ENCODE measurements at regions not wholly inside any gene's neighbourhood (a gene's known extent, or its start where the extent isn't known, plus 50 kb on each side); places are given as distances from the start of the nearest gene placed in this dataset.

GRCh38 chr15:98438907-98439306, 209.4 kb upstream of the IGF1R start:
- no peak overlapping the region for H3K4me3 ChIP-seq (ENCODE audit: insufficient read depth, low read length)
- no peaks in the 10 kb centered on the region for H3K27me3 ChIP-seq (ENCODE audit: insufficient read depth, low read length)
- no peak for TF ChIP-seq CTCF (IDR thresholded peaks at IDR 0.05; ENCODE audit: extremely low read depth, low read depth, low read length)

GRCh38 chr15:98439523-98439942, 208.8 kb upstream of the IGF1R start:
- Histone ChIP-seq H3K4me1 (ENCODE audit: insufficient read depth, low read length) (no peaks in the 10 kb centered on the region), H3K27ac (ENCODE audit: low read depth, low read length) (no peak overlapping the region), H3K9me3 (ENCODE audit: low read depth, low read length) (no peaks in the 10 kb centered on the region), H3K27me3 (ENCODE audit: insufficient read depth, low read length) (no peaks in the 10 kb centered on the region), H3K36me3 (ENCODE audit: insufficient read depth, low read length) (no peaks in the 10 kb centered on the region), H3K4me3 (ENCODE audit: insufficient read depth, low read length) (no peak overlapping the region), H2AFZ (ENCODE audit: low read length) (no peak overlapping the region), H3K79me2 (ENCODE audit: insufficient read depth, low read length) (no peaks in the 10 kb centered on the region), H4K20me1 (ENCODE audit: insufficient read depth, low read length) (no peaks in the 10 kb centered on the region), H3K4me2 (ENCODE audit: insufficient read depth, low read length) (no peak overlapping the region)
- TF ChIP-seq CTCF (IDR thresholded peaks at IDR 0.05; ENCODE audit: extremely low read depth, low read depth, low read length) = no peak
- DNase-seq (ENCODE audit: insufficient read length, low spot score, missing footprints) = no peak

More at GRCh38 chr15:98438907-98439306, 209.4 kb upstream of the IGF1R start:
- Histone ChIP-seq H3K79me2 (ENCODE audit: insufficient read depth, low read length) (no peaks in the 10 kb centered on the region), H3K4me1 (ENCODE audit: insufficient read depth, low read length) (no peaks in the 10 kb centered on the region), H3K4me2 (ENCODE audit: insufficient read depth, low read length) (no peak overlapping the region), H4K20me1 (ENCODE audit: insufficient read depth, low read length) (no peaks in the 10 kb centered on the region), H2AFZ (ENCODE audit: low read length) (no peak overlapping the region), H3K9me3 (ENCODE audit: low read depth, low read length) (no peaks in the 10 kb centered on the region), H3K36me3 (ENCODE audit: insufficient read depth, low read length) (no peaks in the 10 kb centered on the region), H3K27ac (ENCODE audit: low read depth, low read length) (no peak overlapping the region)
- DNase-seq (ENCODE audit: insufficient read length, low spot score, missing footprints) = no peak

- DNase-seq (ENCODE audit: insufficient read length, low spot score, missing footprints) = no peak
- H3K4me1 ChIP-seq (ENCODE audit: insufficient read depth, low read length) = no peaks in the 10 kb centered on the region
- TF ChIP-seq CTCF (IDR thresholded peaks at IDR 0.05; ENCODE audit: extremely low read depth, low read depth, low read length) = no peak
Measured at GRCh38 chr15:98440917-98441316, 207.4 kb upstream of the IGF1R start.

GRCh38 chr15:98441599-98441998, 206.7 kb upstream of the IGF1R start:
- no peaks in the 10 kb centered on the region for H4K20me1 ChIP-seq (ENCODE audit: insufficient read depth, low read length)
- no peak overlapping the region for H3K4me3 ChIP-seq (ENCODE audit: insufficient read depth, low read length)
- no peaks in the 10 kb centered on the region for H3K9me3 ChIP-seq (ENCODE audit: low read depth, low read length)
- no peak overlapping the region for H3K4me2 ChIP-seq (ENCODE audit: insufficient read depth, low read length)
- TF ChIP-seq CTCF (IDR thresholded peaks at IDR 0.05; ENCODE audit: extremely low read depth, low read depth, low read length) = no peak
- H2AFZ ChIP-seq (ENCODE audit: low read length) = no peak overlapping the region
- no peaks in the 10 kb centered on the region for H3K36me3 ChIP-seq (ENCODE audit: insufficient read depth, low read length)
- H3K27ac ChIP-seq (ENCODE audit: low read depth, low read length) = no peak overlapping the region
- DNase-seq (ENCODE audit: insufficient read length, low spot score, missing footprints) = no peak
- no peaks in the 10 kb centered on the region for H3K4me1 ChIP-seq (ENCODE audit: insufficient read depth, low read length)
- no peaks in the 10 kb centered on the region for H3K79me2 ChIP-seq (ENCODE audit: insufficient read depth, low read length)
- no peaks in the 10 kb centered on the region for H3K27me3 ChIP-seq (ENCODE audit: insufficient read depth, low read length)

More at GRCh38 chr15:98440917-98441316, 207.4 kb upstream of the IGF1R start:
- Histone ChIP-seq H3K79me2 (ENCODE audit: insufficient read depth, low read length) (no peaks in the 10 kb centered on the region), H3K9me3 (ENCODE audit: low read depth, low read length) (no peaks in the 10 kb centered on the region), H4K20me1 (ENCODE audit: insufficient read depth, low read length) (no peaks in the 10 kb centered on the region), H3K36me3 (ENCODE audit: insufficient read depth, low read length) (no peaks in the 10 kb centered on the region), H2AFZ (ENCODE audit: low read length) (no peak overlapping the region), H3K4me2 (ENCODE audit: insufficient read depth, low read length) (no peak overlapping the region), H3K4me3 (ENCODE audit: insufficient read depth, low read length) (no peak overlapping the region), H3K27ac (ENCODE audit: low read depth, low read length) (no peak overlapping the region), H3K27me3 (ENCODE audit: insufficient read depth, low read length) (no peaks in the 10 kb centered on the region)

Data from osteoblast (primary cell).